HG02678 (cell line): ENCODE measurements at regions not wholly inside any gene's neighbourhood (a gene's known extent, or its start where the extent isn't known, plus 50 kb on each side); places are given as distances from the start of the nearest gene placed in this dataset.

ENCODE experiments used
- ATAC-seq: cut with Tn5 transposase; IDR thresholded peaks from one replicate; pipeline ENCODE4 v1.9.1; 2021; ENCODE audit warnings: mild to moderate bottlenecking, moderate library complexity; ENCODE audit not compliant: unreplicated experiment

- no peak for ATAC-seq
Measured at GRCh38 chr2:238576674-238577073, 149.9 kb downstream of the ASB1 start.

GRCh38 chr2:238578256-238578655, 151.5 kb downstream of the ASB1 start:
- no peak for ATAC-seq

- no peak for ATAC-seq
Measured at GRCh38 chr2:238580486-238580885, 153.8 kb downstream of the ASB1 start.

GRCh38 chr2:238581126-238581525, 154.4 kb downstream of the ASB1 start:
- ATAC-seq = no peak

- no peak for ATAC-seq
Measured at GRCh38 chr2:238582159-238582558, 155.4 kb downstream of the ASB1 start.

- ATAC-seq = no peak
Measured at GRCh38 chr2:238584617-238585016, 157.9 kb downstream of the ASB1 start.

GRCh38 chr2:238585836-238586821, 159.4 kb downstream of the ASB1 start:
- no peak for ATAC-seq

- ATAC-seq = no peak
Measured at GRCh38 chr2:238586931-238587775, 160.4 kb downstream of the ASB1 start.

GRCh38 chr2:238587776-238588660, 161.3 kb downstream of the ASB1 start:
- ATAC-seq = no peak

- ATAC-seq = no peak
Measured at GRCh38 chr2:238589591-238590460, 163.1 kb downstream of the ASB1 start.

- no peak for ATAC-seq
Measured at GRCh38 chr2:238591732-238592131, 165.0 kb downstream of the ASB1 start.

- no peak for ATAC-seq
Measured at GRCh38 chr2:238593236-238593635, 166.5 kb downstream of the ASB1 start.

- ATAC-seq = no peak
Measured at GRCh38 chr2:238593678-238594077, 167.0 kb downstream of the ASB1 start.

- ATAC-seq = no peak
Measured at GRCh38 chr2:238594796-238595749, 168.3 kb downstream of the ASB1 start.

- ATAC-seq = no peak
Measured at GRCh38 chr2:238595750-238596570, 169.2 kb downstream of the ASB1 start.

GRCh38 chr2:238596571-238597551, 170.1 kb downstream of the ASB1 start:
- no peak for ATAC-seq
